GM12892 (cell line): ENCODE measurements at regions not wholly inside any gene's neighbourhood (a gene's known extent, or its start where the extent isn't known, plus 50 kb on each side); places are given as distances from the start of the nearest gene placed in this dataset.

Source experiments
- POLR2A ChIP-seq: IDR thresholded peaks from 2 replicates; pipeline ENCODE4 v1.6.1; 2011; ENCODE audit warnings: low read depth, low read length, control low read depth
- POLR2AphosphoS5 ChIP-seq: IDR thresholded peaks from 2 replicates; pipeline ENCODE4 v1.6.1; 2011; ENCODE audit warnings: low read depth, low read length, control low read depth
- TAF1 ChIP-seq: IDR thresholded peaks from 2 replicates; pipeline ENCODE4 v1.6.1; 2011; ENCODE audit warnings: low read depth, mild to moderate bottlenecking, control low read depth, low read length, borderline replicate concordance

DNA sequence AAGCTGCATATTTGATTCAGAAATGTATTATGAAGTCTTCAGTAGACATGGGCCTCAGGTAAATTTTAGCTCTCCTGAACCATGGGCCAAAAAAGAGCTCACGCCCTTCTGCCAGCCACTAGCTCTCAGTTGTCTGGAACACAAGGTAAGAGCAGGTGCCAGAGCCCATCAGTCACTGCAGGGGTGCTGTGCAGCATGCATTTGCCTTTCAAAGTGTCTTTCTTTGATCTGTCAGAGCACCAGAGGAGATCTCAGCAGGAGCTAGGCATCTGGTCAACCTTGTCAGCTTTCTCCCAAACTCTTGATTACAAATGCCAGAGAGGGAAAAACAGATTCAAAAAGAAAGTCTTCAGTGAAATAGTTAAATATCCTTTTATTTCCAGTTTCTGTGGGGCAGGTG is 332.3 kb downstream of the COL11A1 start:
- TF ChIP-seq POLR2AphosphoS5 (no peak), POLR2A (no peak), TAF1 (no peak)
